OCI-LY7 (cell line): ENCODE measurements at regions not wholly inside any gene's neighbourhood (a gene's known extent, or its start where the extent isn't known, plus 50 kb on each side); places are given as distances from the start of the nearest gene placed in this dataset.

Experiments used
- CTCF ChIP-seq: fragments of 200-600 bp; sonication (generic); conservative IDR thresholded peaks from 2 replicates; pipeline ENCODE4 v1.5.1; 2014; ENCODE audit warnings: mild to moderate bottlenecking, antibody characterized with exemption, low read length, moderate library complexity, mixed read lengths
- EZH2phosphoT487 ChIP-seq: fragments of 200-600 bp; sonication (generic); IDR thresholded peaks from 2 replicates; pipeline ENCODE4 v1.6.1; 2018; ENCODE audit warnings: low read depth, borderline replicate concordance, mild to moderate bottlenecking, mixed run types, antibody characterized with exemption, low read length, moderate library complexity, mixed read lengths

GRCh38 chr17:65441053-65441605, 120.3 kb downstream of the AXIN2 start:
- TF ChIP-seq CTCF (no peak), EZH2phosphoT487 (no peak)
